ENCODE measurements at regions not wholly inside any gene's neighbourhood (a gene's known extent, or its start where the extent isn't known, plus 50 kb on each side); places are given as distances from the start of the nearest gene placed in this dataset.

GRCh38 chr10:78937800-78938694 is 130.7 kb upstream of the ZMIZ1 start:
- CTCF ChIA-PET: interaction anchor here (0.7 to 0.9 kb wide), 2 partner anchors 129 to 226 kb away, joined by 3 read pairs; no protein-coding TSS in a partner anchor
- no peak overlapping the region for H3K9ac ChIP-seq
- TF ChIP-seq, protein P1, sequence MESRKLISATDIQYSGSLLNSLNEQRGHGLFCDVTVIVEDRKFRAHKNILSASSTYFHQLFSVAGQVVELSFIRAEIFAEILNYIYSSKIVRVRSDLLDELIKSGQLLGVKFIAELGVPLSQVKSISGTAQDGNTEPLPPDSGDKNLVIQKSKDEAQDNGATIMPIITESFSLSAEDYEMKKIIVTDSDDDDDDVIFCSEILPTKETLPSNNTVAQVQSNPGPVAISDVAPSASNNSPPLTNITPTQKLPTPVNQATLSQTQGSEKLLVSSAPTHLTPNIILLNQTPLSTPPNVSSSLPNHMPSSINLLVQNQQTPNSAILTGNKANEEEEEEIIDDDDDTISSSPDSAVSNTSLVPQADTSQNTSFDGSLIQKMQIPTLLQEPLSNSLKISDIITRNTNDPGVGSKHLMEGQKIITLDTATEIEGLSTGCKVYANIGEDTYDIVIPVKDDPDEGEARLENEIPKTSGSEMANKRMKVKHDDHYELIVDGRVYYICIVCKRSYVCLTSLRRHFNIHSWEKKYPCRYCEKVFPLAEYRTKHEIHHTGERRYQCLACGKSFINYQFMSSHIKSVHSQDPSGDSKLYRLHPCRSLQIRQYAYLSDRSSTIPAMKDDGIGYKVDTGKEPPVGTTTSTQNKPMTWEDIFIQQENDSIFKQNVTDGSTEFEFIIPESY (IDR thresholded peaks at IDR 0.05; ENCODE audit: borderline replicate concordance, low read depth): no peak
- TF ChIP-seq MEF2A (IDR thresholded peaks at IDR 0.05; ENCODE audit: borderline replicate concordance, low read depth) (no peak), EZH2phosphoT487 (IDR thresholded peaks at IDR 0.05; ENCODE audit: borderline replicate concordance, low read depth) (no peak), NRF1 (IDR thresholded peaks at IDR 0.05; ENCODE audit: low read depth, low read length) (no peak), RFX5 (IDR thresholded peaks at IDR 0.05; ENCODE audit: low read length) (no peak), GABPA (IDR thresholded peaks at IDR 0.05; ENCODE audit: low read depth) (no peak)
- TF ChIP-seq, protein P2, sequence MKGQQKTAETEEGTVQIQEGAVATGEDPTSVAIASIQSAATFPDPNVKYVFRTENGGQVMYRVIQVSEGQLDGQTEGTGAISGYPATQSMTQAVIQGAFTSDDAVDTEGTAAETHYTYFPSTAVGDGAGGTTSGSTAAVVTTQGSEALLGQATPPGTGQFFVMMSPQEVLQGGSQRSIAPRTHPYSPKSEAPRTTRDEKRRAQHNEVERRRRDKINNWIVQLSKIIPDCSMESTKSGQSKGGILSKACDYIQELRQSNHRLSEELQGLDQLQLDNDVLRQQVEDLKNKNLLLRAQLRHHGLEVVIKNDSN (IDR thresholded peaks at IDR 0.05; ENCODE audit: borderline replicate concordance, low read depth): no peak
- peak; percentile 60 for DNase-seq
- WGBS (ENCODE audit: low lambda C conversion rate): 79% methylated on average over 9 of the region's 10 CpGs
- no peaks in the 10 kb centered on the region for H3K9me3 ChIP-seq
- peaks cover 3 to 40% of the 10 kb centered on the region in 2 experiments; a peak in 2 of 4 replicates for H3K4me1 ChIP-seq (ENCODE audit: control insufficient read depth in 1 of 2, insufficient read depth in 2 of 2, low read depth in 1 of 2, low read length in 1 of 2)
- H3K4me3 ChIP-seq (ENCODE audit: low read depth in 2 of 2, low read length in 1 of 2): no peak overlapping the region
- peak overlapping the region in 1 of 2 experiments; percentile 67; a peak in 2 of 4 replicates for H3K27ac ChIP-seq (ENCODE audit: low read depth in 2 of 2, low read length in 1 of 2)
- no peak overlapping the region for H3K4me2 ChIP-seq
- no peaks in the 10 kb centered on the region for H3F3A ChIP-seq (replicated peaks; ENCODE audit: insufficient read depth)
- H3K79me2 ChIP-seq (ENCODE audit: insufficient read depth): no peaks in the 10 kb centered on the region
- POLR2A ChIA-PET: interaction anchor here (0.7 kb wide), 1 partner anchor 15 kb away, joined by 3 read pairs; no protein-coding TSS in a partner anchor
- H3K27me3 ChIP-seq (ENCODE audit: insufficient read depth): no peaks in the 10 kb centered on the region
- no peaks in the 10 kb centered on the region for H3K9me2 ChIP-seq
- H4K20me1 ChIP-seq (ENCODE audit: insufficient read depth): no peaks in the 10 kb centered on the region
- no peaks in the 10 kb centered on the region for H3K36me3 ChIP-seq (replicated peaks in 1 of 2; ENCODE audit: control insufficient read depth in 1 of 2, insufficient read depth in 2 of 2, low read length in 1 of 2)
- H2AFZ ChIP-seq (ENCODE audit: low read depth): no peak overlapping the region

DNA sequence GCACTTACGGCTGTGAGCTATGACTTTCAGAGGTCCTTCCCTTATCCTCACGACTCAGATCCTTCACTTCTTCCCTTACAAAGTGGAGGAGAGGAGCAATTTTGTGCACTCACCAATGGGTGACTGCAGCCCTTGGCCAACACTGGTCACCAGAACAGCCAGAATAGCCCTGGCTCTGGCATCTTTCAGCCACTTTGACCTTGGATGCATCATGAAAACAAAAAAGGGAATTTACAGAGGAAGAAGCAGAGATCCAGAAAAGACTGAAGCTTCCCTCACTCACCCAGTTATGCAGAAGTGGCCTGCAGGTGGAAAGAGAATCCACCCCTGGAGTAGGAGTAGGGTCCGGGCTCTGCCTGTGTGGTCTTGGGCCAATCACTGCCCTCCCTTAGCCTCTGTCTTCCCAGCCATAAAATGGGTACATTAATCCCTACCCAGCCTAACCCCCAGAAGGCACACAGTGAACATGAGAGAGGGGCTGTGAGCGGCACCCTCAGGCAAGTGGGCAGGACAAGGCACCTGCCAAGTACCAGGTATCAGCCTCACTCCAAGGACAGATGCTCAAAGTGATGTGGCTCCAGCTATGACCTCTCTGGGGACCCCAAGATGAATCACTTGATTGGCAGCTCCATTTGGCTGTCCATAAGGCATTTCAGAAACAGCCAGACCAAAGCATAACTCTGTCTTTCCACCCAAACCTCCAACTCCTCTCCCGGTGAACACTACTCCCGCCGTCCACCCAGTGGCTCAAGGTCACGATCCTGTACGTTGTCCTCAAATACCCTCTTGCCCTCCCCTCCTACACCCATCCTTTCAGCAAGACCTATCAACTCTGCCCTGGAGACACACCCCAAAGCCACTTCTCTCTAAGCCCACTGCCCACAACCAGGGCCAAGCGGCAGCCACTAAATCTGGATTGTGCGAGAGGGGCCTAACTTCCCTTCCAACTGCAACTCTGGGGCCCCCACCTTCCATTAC is 129.8 kb upstream of the ZMIZ1 start:
- Histone ChIP-seq H3K36me3 (replicated peaks in 1 of 2; ENCODE audit: control insufficient read depth in 1 of 2, insufficient read depth in 2 of 2, low read length in 1 of 2) (no peaks in the 10 kb centered on the region), H3K4me1 (ENCODE audit: control insufficient read depth in 1 of 2, insufficient read depth in 2 of 2, low read depth in 1 of 2, low read length in 1 of 2) (peaks cover 0 to 35% of the 10 kb centered on the region in 2 experiments; a peak in 1 of 4 replicates), H3K9ac (no peak overlapping the region), H3K79me2 (ENCODE audit: insufficient read depth) (no peaks in the 10 kb centered on the region), H3K27ac (ENCODE audit: low read depth in 2 of 2, low read length in 1 of 2) (peak overlapping the region in 1 of 2 experiments; percentile 67; a peak in 2 of 4 replicates), H3K9me2 (no peaks in the 10 kb centered on the region), H4K20me1 (ENCODE audit: insufficient read depth) (no peaks in the 10 kb centered on the region), H3F3A (replicated peaks; ENCODE audit: insufficient read depth) (no peaks in the 10 kb centered on the region), H3K27me3 (ENCODE audit: insufficient read depth) (no peaks in the 10 kb centered on the region), H3K4me3 (ENCODE audit: low read depth in 2 of 2, low read length in 1 of 2) (no peak overlapping the region), H3K9me3 (no peaks in the 10 kb centered on the region), H2AFZ (ENCODE audit: low read depth) (no peak overlapping the region), H3K4me2 (no peak overlapping the region)
- TF ChIP-seq CHD2 (IDR thresholded peaks at IDR 0.05; ENCODE audit: low read length, partially characterized antibody) (no peak), EZH2phosphoT487 (IDR thresholded peaks at IDR 0.05; ENCODE audit: borderline replicate concordance, low read depth) (no peak), MEF2A (IDR thresholded peaks at IDR 0.05; ENCODE audit: borderline replicate concordance, low read depth) (no peak), RCOR1 (IDR thresholded peaks at IDR 0.05; ENCODE audit: low read length) (no peak), SIN3A (IDR thresholded peaks at IDR 0.05; ENCODE audit: borderline replicate concordance, low read depth, low read length) (no peak), EP300 (IDR thresholded peaks at IDR 0.05; ENCODE audit: borderline replicate concordance in 1 of 2, low read depth in 1 of 2, low read length in 1 of 2) (no peak), RXRA (IDR thresholded peaks at IDR 0.05; ENCODE audit: borderline replicate concordance, low read depth) (no peak), FOXJ3 (CRISPR knock-in tag; IDR thresholded peaks at IDR 0.05) (no peak), RAD21 (IDR thresholded peaks at IDR 0.05; ENCODE audit: low read length) (no peak)
- TF ChIP-seq, protein P3, sequence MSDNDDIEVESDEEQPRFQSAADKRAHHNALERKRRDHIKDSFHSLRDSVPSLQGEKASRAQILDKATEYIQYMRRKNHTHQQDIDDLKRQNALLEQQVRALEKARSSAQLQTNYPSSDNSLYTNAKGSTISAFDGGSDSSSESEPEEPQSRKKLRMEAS (IDR thresholded peaks at IDR 0.05; ENCODE audit: low read depth): no peak
- TF ChIP-seq, protein P2 (IDR thresholded peaks at IDR 0.05; ENCODE audit: borderline replicate concordance, low read depth): no peak
- TF ChIP-seq, protein P1 (IDR thresholded peaks at IDR 0.05; ENCODE audit: borderline replicate concordance, low read depth): no peak
- CTCF ChIA-PET: interaction anchor here (0.9 kb wide), 1 partner anchor 128 kb away, joined by 3 read pairs; no protein-coding TSS in a partner anchor
- 96% methylated on average over 11 of the region's 11 CpGs for WGBS (ENCODE audit: low lambda C conversion rate)
- POLR2A ChIA-PET: no interaction called here
- no peak for DNase-seq
